Gastrocnemius medialis (tissue), 4 donors: ENCODE measurements at regions not wholly inside any gene's neighbourhood (a gene's known extent, or its start where the extent isn't known, plus 50 kb on each side); places are given as distances from the start of the nearest gene placed in this dataset.

Experiments
- CTCF ChIP-seq, 5 experiments: fragments of 450-650 bp in 3 of 5; fragments of 200-600 bp in 2 of 5; sonication (generic) in 2 of 5; IDR thresholded peaks in 4 of 5; conservative IDR thresholded peaks in 1 of 5; 1 replicate in 4 of 5; 2 replicates in 1 of 5; pipeline ENCODE4 v1.5.1; 2016 to 2019; ENCODE audit warnings: antibody characterized with exemption in 5 of 5, mild to moderate bottlenecking in 3 of 5, moderate library complexity in 3 of 5
- POLR2A ChIP-seq, 2 donors: fragments of 450-650 bp; IDR thresholded peaks; one replicate each; pipeline ENCODE4 v1.6.1; 2017; ENCODE audit warnings: antibody characterized with exemption in 2 of 2, mild to moderate bottlenecking in 2 of 2, moderate library complexity in 2 of 2

- TF ChIP-seq CTCF (IDR thresholded peaks at IDR 0.05 in 4 of 5, conservative IDR thresholded peaks at IDR 0.05 in 1 of 5) (no peak), POLR2A (IDR thresholded peaks at IDR 0.05) (no peak)
These were observed 50.5 kb upstream of the ZBED5 start for GRCh38 chr11:10908215-10908951.
